IPS-NIHi7 (cell line): ENCODE measurements at regions not wholly inside any gene's neighbourhood (a gene's known extent, or its start where the extent isn't known, plus 50 kb on each side); places are given as distances from the start of the nearest gene placed in this dataset.

Source experiments
- DNase-seq: peaks from one replicate; pipeline ENCODE4 v3.0.0; 2012; ENCODE audit warnings: mixed read lengths; ENCODE audit errors: extremely low spot score

GRCh38 chr1:220982686-220983085, 103.4 kb downstream of the HLX start:
- DNase-seq = no peak

- DNase-seq = peak; percentile 26
Observed at GRCh38 chr1:220983877-220984635, 104.8 kb downstream of the HLX start.

- no peak for DNase-seq
Observed at GRCh38 chr1:220990427-220991339, 111.4 kb downstream of the HLX start.

GRCh38 chr1:220991506-220991905, 112.3 kb downstream of the HLX start:
- no peak for DNase-seq

GRCh38 chr1:220991959-220992704, 112.9 kb downstream of the HLX start:
- DNase-seq = no peak

- DNase-seq = no peak
Observed at GRCh38 chr1:220992705-220993052, 113.4 kb downstream of the HLX start.

- DNase-seq = no peak
Observed at GRCh38 chr1:220994671-220995070, 115.4 kb downstream of the HLX start.

- DNase-seq = no peak
Observed at GRCh38 chr1:220997791-220998190, 118.5 kb downstream of the HLX start.

GRCh38 chr1:220999872-221000863, 120.9 kb downstream of the HLX start:
- DNase-seq = no peak

- no peak for DNase-seq
Observed at GRCh38 chr1:221001167-221001566, 121.9 kb downstream of the HLX start.

GRCh38 chr1:221002601-221003000, 123.4 kb downstream of the HLX start:
- no peak for DNase-seq

- no peak for DNase-seq
Observed at GRCh38 chr1:221011145-221011544, 131.9 kb downstream of the HLX start.

- DNase-seq = no peak
Observed at GRCh38 chr1:221012120-221012519, 132.9 kb downstream of the HLX start.

GRCh38 chr1:221013691-221014660, 134.7 kb downstream of the HLX start:
- no peak for DNase-seq

GRCh38 chr1:221015159-221015790, 136.0 kb downstream of the HLX start:
- DNase-seq = no peak

GRCh38 chr1:221016751-221017150, 137.5 kb downstream of the HLX start:
- no peak for DNase-seq

GRCh38 chr1:221018414-221018813, 139.2 kb downstream of the HLX start:
- no peak for DNase-seq

GRCh38 chr1:221022331-221022730, 143.1 kb downstream of the HLX start:
- no peak for DNase-seq

GRCh38 chr1:221023482-221023881, 144.2 kb downstream of the HLX start:
- DNase-seq = no peak
